NOMO-1 treated with DMSO at 0.1 percent for 48 hours (cell line): ENCODE measurements at regions not wholly inside any gene's neighbourhood (a gene's known extent, or its start where the extent isn't known, plus 50 kb on each side); places are given as distances from the start of the nearest gene placed in this dataset.

Source experiments
- DNase-seq: peaks from one replicate; lab custom pipeline; 2025; ENCODE audit not compliant: unreplicated experiment; lab: John Stamatoyannopoulos, UW

DNA sequence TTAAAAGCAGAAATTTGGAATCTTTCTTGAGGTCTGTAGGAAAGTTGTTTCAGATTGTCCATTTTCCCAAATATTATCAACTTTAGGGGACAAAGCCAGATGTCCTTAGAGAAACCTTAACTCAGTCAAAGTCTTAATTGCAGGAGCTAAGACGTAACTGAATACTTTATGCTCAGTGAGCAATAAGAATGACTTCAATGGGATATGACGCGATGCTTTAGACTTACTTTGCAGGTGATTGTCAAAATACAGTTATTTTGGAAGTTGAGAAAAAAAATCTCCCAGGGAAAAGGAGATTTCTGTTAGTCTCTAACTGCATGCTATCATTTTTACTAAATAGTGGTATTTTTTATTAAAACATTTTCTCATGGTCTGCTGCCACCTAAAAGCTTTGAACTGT, 750.9 kb upstream of the STXBP6 start:
- no peak for DNase-seq

DNA sequence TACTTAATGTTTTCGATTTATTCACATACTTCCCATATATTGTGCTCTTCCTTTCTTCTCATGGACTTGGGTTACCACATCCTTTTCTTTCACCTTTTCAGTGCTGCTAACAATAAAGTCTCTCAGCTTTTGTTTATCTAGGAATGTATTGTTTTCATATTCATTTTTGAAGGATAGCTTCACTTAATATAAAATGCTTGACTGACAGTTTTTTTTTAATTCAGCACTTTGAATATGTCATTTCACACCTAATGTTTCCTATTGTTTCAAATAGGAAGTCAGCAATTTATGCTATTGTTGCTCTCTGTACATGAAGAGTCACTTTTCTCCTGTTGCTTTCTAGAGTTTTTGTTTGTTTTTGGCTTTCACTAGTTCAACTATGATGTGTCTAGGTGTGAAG, 738.3 kb upstream of the STXBP6 start:
- DNase-seq, result no peak

- DNase-seq, result no peak
These were observed 716.0 kb upstream of the STXBP6 start for GRCh38 chr14:25765909-25766308.

DNA sequence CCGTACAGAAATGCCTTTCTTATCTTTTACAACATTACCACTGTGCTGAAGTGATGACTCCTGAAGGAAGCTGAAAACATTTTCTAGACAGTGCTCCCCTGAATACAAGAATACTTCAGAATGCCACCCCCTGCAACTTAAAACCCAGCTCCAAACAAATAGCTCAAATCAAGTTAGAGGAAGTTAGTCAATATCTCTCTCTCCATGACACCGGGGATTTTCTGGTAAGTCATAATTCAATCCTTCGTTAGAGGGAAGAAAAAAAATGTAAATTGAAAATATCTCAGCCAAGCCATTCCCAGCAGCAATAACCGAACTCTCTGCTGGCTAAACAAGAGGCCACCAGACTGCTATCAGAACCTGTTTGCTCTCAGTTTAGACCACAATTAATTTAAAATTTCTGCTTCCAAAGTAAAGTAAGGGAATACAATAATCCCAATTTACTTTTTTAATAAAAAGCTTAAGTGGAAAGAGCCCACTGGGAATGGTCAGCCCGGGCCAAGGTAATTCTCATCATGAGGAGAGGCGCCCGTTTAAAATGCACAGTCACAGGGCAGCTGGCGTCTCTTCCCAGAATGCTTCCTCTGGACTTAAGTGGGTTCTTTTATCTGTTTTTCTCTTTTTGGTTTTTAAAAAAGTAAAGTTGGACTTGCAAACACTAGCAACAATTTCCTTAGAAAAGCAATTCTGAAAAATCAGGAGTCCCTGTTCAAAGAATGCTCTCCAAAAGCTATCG, 710.1 kb upstream of the STXBP6 start:
- no peak for DNase-seq

DNA sequence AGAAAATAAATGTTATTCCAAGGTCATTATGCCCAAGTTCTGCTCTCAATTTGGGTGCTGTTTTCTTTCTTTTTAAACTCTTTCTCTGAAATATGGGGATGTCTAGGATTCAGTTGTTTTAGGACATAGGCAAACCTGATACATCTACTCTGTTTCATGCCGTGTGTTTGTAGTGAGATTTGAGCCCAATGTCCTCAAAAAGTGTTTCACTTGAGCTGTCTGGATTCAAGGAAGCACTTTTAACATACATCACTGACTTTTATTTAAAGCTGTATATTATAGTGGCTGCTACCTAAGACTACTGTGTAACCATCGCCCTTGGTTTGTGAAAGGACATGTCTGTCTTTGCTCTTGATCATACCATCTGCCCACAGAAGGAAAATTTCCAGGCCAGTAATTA, 709.3 kb upstream of the STXBP6 start:
- no peak for DNase-seq

DNA sequence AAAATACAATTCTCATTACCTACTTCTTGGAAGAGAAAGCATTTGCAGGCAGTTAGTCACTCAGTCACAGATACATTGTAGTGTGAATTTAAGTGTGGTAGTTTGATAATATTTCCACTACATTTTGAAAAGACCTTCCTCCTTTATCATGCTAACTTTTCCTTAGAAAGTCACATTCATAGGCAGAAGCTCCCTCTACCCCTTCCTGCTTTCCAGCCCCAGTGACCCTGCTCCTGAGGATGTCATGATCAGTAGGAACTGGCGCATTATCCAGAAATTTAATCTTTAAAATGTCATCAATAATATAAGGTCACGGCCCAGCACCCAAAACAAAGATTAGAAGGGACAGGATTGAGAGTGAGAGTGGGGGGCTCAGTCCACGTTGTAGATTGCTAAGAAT, 707.4 kb upstream of the STXBP6 start:
- no peak for DNase-seq

- DNase-seq, result no peak
These were observed 706.9 kb upstream of the STXBP6 start for GRCh38 chr14:25756876-25757275.

- DNase-seq, result no peak
These were observed 703.2 kb upstream of the STXBP6 start for GRCh38 chr14:25753130-25753529.

DNA sequence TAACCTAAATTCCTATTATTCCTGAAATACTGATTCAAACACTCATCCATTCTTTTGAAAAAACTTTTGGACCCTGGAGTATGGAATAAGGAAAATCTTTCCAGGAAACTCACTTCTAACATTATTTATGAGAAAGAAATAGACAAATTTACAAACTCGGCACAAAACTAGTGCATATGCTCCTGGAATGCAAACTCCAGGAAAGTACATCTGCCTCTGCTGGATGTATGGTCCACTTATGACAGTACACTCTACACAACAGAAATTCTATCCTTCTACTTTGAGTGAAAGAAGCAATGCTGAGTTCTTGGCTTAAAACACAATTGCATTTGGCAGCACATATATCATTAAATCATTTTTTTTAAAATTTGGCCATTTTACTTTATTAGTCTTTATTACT, 700.5 kb upstream of the STXBP6 start:
- no peak for DNase-seq
